Muscle layer of duodenum (tissue), 2 donors: ENCODE measurements at regions not wholly inside any gene's neighbourhood (a gene's known extent, or its start where the extent isn't known, plus 50 kb on each side); places are given as distances from the start of the nearest gene placed in this dataset.
"Not testable (repeated sequence)": the region's sequence is repeated elsewhere in the genome, so short reads cannot be mapped to it uniquely, and the experiment has no call there.

ENCODE experiments used
- H3K27ac ChIP-seq: one replicate; pipeline ENCODE4 v1.7.0; 2013; ENCODE audit warnings: mild to moderate bottlenecking, low read length
- H3K27me3 ChIP-seq: one replicate; pipeline ENCODE4 v1.7.0; 2013; ENCODE audit warnings: low read depth, mild to moderate bottlenecking, control low read depth, low read length
- H3K36me3 ChIP-seq, 2 donors: one replicate each; pipeline ENCODE4 v1.7.0; 2013; ENCODE audit warnings: low read length in 2 of 2, control low read depth in 1 of 2, mild to moderate bottlenecking in 1 of 2; ENCODE audit not compliant: insufficient read depth in 2 of 2, control insufficient read depth in 1 of 2
- H3K4me1 ChIP-seq, 2 donors: one replicate each; pipeline ENCODE4 v1.7.0; 2013; ENCODE audit warnings: low read length in 2 of 2, mild to moderate bottlenecking in 2 of 2, control low read depth in 1 of 2, moderate library complexity in 1 of 2; ENCODE audit not compliant: insufficient read depth in 2 of 2, control insufficient read depth in 1 of 2
- H3K4me3 ChIP-seq, 2 donors: one replicate each; pipeline ENCODE4 v1.7.0; 2013; ENCODE audit warnings: low read length in 2 of 2, low read depth in 1 of 2, mild to moderate bottlenecking in 1 of 2
- H3K9me3 ChIP-seq, 2 donors: one replicate each; pipeline ENCODE4 v1.7.0; 2013; ENCODE audit warnings: low read length in 2 of 2, control low read depth in 1 of 2, mild to moderate bottlenecking in 1 of 2; ENCODE audit not compliant: control insufficient read depth in 1 of 2
- donor health status: healthy.

GRCh38 chr6:74519163-74519562, 686.7 kb downstream of the COL12A1 start:
- Histone ChIP-seq H3K27me3 (no peaks in the 10 kb centered on the region), H3K27ac (no peak overlapping the region), H3K4me3 (no peak overlapping the region), H3K36me3 (no peaks in the 10 kb centered on the region), H3K4me1 (no peaks in the 10 kb centered on the region), H3K9me3 (peaks cover 0 to 2% of the 10 kb centered on the region in 2 donors)

- Histone ChIP-seq H3K9me3 (peaks cover 0 to 2% of the 10 kb centered on the region in 2 donors), H3K4me1 (no peaks in the 10 kb centered on the region), H3K4me3 (no peak overlapping the region), H3K27ac (no peak overlapping the region), H3K36me3 (no peaks in the 10 kb centered on the region), H3K27me3 (no peaks in the 10 kb centered on the region)
These were observed 687.8 kb downstream of the COL12A1 start for GRCh38 chr6:74518035-74518434.

- Histone ChIP-seq H3K9me3 (peaks cover 2 to 3% of the 10 kb centered on the region in 2 donors), H3K4me1 (no peaks in the 10 kb centered on the region), H3K36me3 (no peaks in the 10 kb centered on the region), H3K27me3 (no peaks in the 10 kb centered on the region), H3K27ac (no peak overlapping the region), H3K4me3 (no peak overlapping the region)
These were observed 695.0 kb downstream of the COL12A1 start for GRCh38 chr6:74510878-74511277.

GRCh38 chr6:74507649-74508048, 698.2 kb downstream of the COL12A1 start:
- H3K4me3 ChIP-seq: no peak overlapping the region
- H3K27ac ChIP-seq: no peak overlapping the region
- H3K9me3 ChIP-seq: peaks cover 14 to 16% of the 10 kb centered on the region in 2 donors
- H3K36me3 ChIP-seq: no peaks in the 10 kb centered on the region
- no peaks in the 10 kb centered on the region for H3K4me1 ChIP-seq
- H3K27me3 ChIP-seq: no peaks in the 10 kb centered on the region

- no peaks in the 10 kb centered on the region for H3K27me3 ChIP-seq
- no peak overlapping the region for H3K27ac ChIP-seq
- H3K36me3 ChIP-seq: no peaks in the 10 kb centered on the region
- no peaks in the 10 kb centered on the region for H3K4me1 ChIP-seq
- H3K9me3 ChIP-seq: peaks cover 14 to 16% of the 10 kb centered on the region in 2 donors
- no peak overlapping the region for H3K4me3 ChIP-seq
These were observed 700.5 kb downstream of the COL12A1 start for GRCh38 chr6:74505391-74505790.

- Histone ChIP-seq H3K27ac (no peak overlapping the region), H3K36me3 (no peaks in the 10 kb centered on the region), H3K27me3 (no peaks in the 10 kb centered on the region), H3K9me3 (peaks cover 14 to 16% of the 10 kb centered on the region in 2 donors), H3K4me3 (peak overlapping the region in 1 of 2 donors; percentile 9), H3K4me1 (no peaks in the 10 kb centered on the region)
These were observed 700.9 kb downstream of the COL12A1 start for GRCh38 chr6:74504941-74505340.

- Histone ChIP-seq H3K27ac (no peak overlapping the region), H3K36me3 (no peaks in the 10 kb centered on the region), H3K4me3 (no peak overlapping the region), H3K4me1 (no peaks in the 10 kb centered on the region), H3K9me3 (no peaks in the 10 kb centered on the region), H3K27me3 (no peaks in the 10 kb centered on the region)
These were observed 713.3 kb downstream of the COL12A1 start for GRCh38 chr6:74492587-74492986.

GRCh38 chr6:74491844-74492374, 713.9 kb downstream of the COL12A1 start:
- Histone ChIP-seq H3K27me3 (no peaks in the 10 kb centered on the region), H3K9me3 (no peaks in the 10 kb centered on the region), H3K27ac (no peak overlapping the region), H3K36me3 (no peaks in the 10 kb centered on the region), H3K4me1 (no peaks in the 10 kb centered on the region), H3K4me3 (no peak overlapping the region)

- H3K27me3 ChIP-seq, H3K36me3 ChIP-seq, H3K4me3 ChIP-seq, H3K9me3 ChIP-seq, H3K27ac ChIP-seq, H3K4me1 ChIP-seq: not testable (repeated sequence)
These were observed 717.1 kb downstream of the COL12A1 start for GRCh38 chr6:74488726-74489125.

- Histone ChIP-seq H3K4me3 (no peak overlapping the region), H3K36me3 (no peaks in the 10 kb centered on the region), H3K4me1 (no peaks in the 10 kb centered on the region), H3K27ac (no peak overlapping the region), H3K9me3 (no peaks in the 10 kb centered on the region), H3K27me3 (no peaks in the 10 kb centered on the region)
These were observed 723.7 kb downstream of the COL12A1 start for GRCh38 chr6:74482180-74482579.

- H3K27ac ChIP-seq: no peak overlapping the region
- no peaks in the 10 kb centered on the region for H3K27me3 ChIP-seq
- no peaks in the 10 kb centered on the region for H3K9me3 ChIP-seq
- H3K4me3 ChIP-seq: no peak overlapping the region
- no peaks in the 10 kb centered on the region for H3K36me3 ChIP-seq
- no peaks in the 10 kb centered on the region for H3K4me1 ChIP-seq
These were observed 725.3 kb downstream of the COL12A1 start for GRCh38 chr6:74480561-74480960.

GRCh38 chr6:74479960-74480359, 725.9 kb downstream of the COL12A1 start:
- no peaks in the 10 kb centered on the region for H3K4me1 ChIP-seq
- no peaks in the 10 kb centered on the region for H3K36me3 ChIP-seq
- H3K27ac ChIP-seq: no peak overlapping the region
- H3K27me3 ChIP-seq: no peaks in the 10 kb centered on the region
- H3K9me3 ChIP-seq: no peaks in the 10 kb centered on the region
- H3K4me3 ChIP-seq: no peak overlapping the region
